SJSA1 (cell line): ENCODE measurements at regions not wholly inside any gene's neighbourhood (a gene's known extent, or its start where the extent isn't known, plus 50 kb on each side); places are given as distances from the start of the nearest gene placed in this dataset.

Experiments
- DNase-seq, 2 experiments: peaks; one replicate each; pipeline ENCODE4 v3.0.0-alpha.2; 2015 to 2020; ENCODE audit warnings: low spot score in 2 of 2, low read depth in 1 of 2
- H3K27ac ChIP-seq: fragments of 250-450 bp; sonication (Bioruptor Pico); 2 replicates; pipeline ENCODE4 v1.5.1; 2020; ENCODE audit warnings: mild to moderate bottlenecking, moderate library complexity
- H3K27me3 ChIP-seq: fragments of 250-450 bp; sonication (Bioruptor Pico); replicated peaks from 2 replicates; pipeline ENCODE4 v1.5.1; 2020; ENCODE audit warnings: mild to moderate bottlenecking, moderate library complexity
- H3K36me3 ChIP-seq: fragments of 250-450 bp; sonication (Bioruptor Pico); 2 replicates; pipeline ENCODE4 v1.5.1; 2020; ENCODE audit warnings: mild to moderate bottlenecking
- H3K4me1 ChIP-seq: fragments of 250-450 bp; sonication (Bioruptor Pico); replicated peaks from 2 replicates; pipeline ENCODE4 v1.6.1; 2021; ENCODE audit warnings: mild to moderate bottlenecking
- H3K4me3 ChIP-seq: fragments of 250-450 bp; sonication (Bioruptor Pico); 2 replicates; pipeline ENCODE4 v1.5.1; 2020; ENCODE audit warnings: mild to moderate bottlenecking
- H3K9me3 ChIP-seq: fragments of 250-450 bp; sonication (Bioruptor Pico); replicated peaks from 2 replicates; pipeline ENCODE4 v1.5.1; 2020; ENCODE audit warnings: mild to moderate bottlenecking

DNA sequence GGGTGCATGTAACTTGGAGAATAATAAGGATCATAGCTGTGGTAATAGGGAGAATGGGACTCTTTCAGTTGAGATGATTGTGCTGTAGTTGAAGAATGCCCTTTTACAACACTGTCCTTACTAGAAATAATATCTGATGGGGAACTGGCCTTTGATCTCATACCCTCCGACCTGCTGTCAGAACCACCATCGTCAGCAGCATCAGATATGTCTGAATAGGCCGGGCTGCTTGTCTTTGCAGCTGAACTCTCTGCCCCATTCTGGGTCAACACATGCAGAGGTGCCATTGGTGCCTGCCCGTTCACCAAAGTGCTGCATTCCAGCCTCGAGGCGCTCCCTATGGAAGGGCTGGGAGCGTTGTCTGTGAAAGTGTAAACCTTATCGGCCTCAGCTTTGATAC, 99.1 kb downstream of the ZNF608 start:
- Histone ChIP-seq H3K4me3 (no peak overlapping the region), H3K4me1 (peaks cover 40% of the 10 kb centered on the region), H3K27me3 (no peaks in the 10 kb centered on the region), H3K9me3 (no peaks in the 10 kb centered on the region), H3K36me3 (peaks cover 13% of the 10 kb centered on the region), H3K27ac (no peak overlapping the region)
- DNase-seq = no peak

DNA sequence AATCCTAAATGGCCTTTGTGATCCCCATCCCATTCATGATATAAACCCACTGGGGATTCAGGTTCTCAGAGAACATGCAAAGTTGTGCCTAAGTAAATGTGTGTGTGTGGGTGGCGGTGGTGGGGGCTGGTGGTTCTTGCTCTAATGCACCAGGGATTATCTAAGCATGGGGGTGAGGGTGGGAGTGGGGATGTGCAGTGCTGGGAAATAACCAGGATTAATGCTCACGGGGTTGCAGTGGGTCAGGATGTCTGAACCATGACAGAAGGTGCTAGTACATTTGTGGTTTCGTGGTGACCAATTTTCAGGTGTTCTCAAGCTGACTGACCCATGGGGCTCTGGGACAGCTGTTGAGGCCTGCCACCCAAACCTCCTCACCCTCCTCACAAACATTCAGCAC, 101.0 kb downstream of the ZNF608 start:
- Histone ChIP-seq H3K9me3 (no peaks in the 10 kb centered on the region), H3K4me3 (no peak overlapping the region), H3K4me1 (peaks cover 22% of the 10 kb centered on the region), H3K27ac (no peak overlapping the region), H3K27me3 (no peaks in the 10 kb centered on the region), H3K36me3 (peaks cover 21% of the 10 kb centered on the region)
- no peak for DNase-seq

DNA sequence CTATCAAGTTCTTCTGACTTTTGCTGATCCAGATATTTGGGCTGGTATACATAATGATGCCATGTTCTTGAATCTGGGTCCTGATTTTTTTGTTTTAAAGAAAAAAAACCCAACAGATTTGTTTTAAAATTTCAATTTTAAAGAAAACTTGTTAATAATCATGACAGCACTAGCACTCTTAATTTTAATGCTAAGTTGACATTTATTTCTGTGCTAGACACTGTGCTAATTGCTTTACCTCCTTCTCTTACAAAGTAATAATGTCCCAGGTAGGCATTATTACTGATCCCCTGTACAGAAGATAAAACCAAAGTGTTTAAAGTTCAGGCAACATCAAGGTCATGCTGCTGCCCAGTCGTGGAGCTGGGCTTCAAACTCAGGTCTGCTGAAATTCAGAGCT, 101.9 kb downstream of the ZNF608 start:
- H3K36me3 ChIP-seq = peaks cover 21% of the 10 kb centered on the region
- H3K4me1 ChIP-seq = peaks cover 14% of the 10 kb centered on the region
- no peaks in the 10 kb centered on the region for H3K9me3 ChIP-seq
- no peaks in the 10 kb centered on the region for H3K27me3 ChIP-seq
- DNase-seq = no peak
- no peak overlapping the region for H3K27ac ChIP-seq
- H3K4me3 ChIP-seq = no peak overlapping the region

DNA sequence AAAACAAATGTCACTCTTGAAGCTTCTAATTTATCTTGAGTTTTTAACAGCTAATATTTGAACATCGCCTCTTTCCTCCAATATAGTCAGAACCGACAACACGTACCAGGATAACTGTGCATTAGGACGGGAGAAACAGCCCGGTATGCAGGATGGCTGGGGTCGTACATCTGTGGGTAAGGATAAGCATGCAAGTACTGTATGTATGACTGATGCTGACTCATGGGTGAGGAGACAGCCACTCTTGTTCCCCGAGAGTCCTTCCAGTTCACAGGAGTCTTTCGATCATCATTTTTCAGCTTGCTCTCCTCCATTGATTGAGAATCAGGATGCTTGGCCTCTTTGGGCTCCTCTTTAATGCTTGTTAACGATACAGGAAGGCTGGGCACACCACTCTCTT, 102.3 kb downstream of the ZNF608 start:
- H3K9me3 ChIP-seq = no peaks in the 10 kb centered on the region
- H3K27me3 ChIP-seq = no peaks in the 10 kb centered on the region
- H3K27ac ChIP-seq = no peak overlapping the region
- DNase-seq = peak in 1 of 2 experiments; percentile 63
- peaks cover 21% of the 10 kb centered on the region for H3K36me3 ChIP-seq
- no peak overlapping the region for H3K4me3 ChIP-seq
- peaks cover 9% of the 10 kb centered on the region for H3K4me1 ChIP-seq

DNA sequence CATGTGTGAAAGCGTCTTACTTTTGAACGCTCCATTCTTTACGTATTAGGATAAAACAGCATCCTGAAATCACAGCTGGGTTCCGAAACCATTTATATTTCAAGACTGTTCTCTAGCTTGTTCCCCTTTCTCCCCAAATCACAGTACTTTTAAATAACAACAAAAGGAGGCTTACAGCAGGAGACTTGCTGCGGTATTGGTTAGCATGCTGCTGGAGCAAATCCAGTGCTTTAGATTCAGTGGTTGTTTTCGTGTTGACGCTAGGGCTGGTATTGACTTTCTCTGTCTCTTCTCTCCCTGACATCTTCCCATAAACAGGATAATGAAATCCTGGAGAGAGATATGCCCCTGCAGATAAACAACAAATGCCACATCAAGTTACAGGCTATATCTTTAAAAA, 103.1 kb downstream of the ZNF608 start:
- H3K4me3 ChIP-seq = no peak overlapping the region
- H3K27ac ChIP-seq = no peak overlapping the region
- H3K4me1 ChIP-seq = peaks cover 6% of the 10 kb centered on the region; the same call in 1 of the 2 replicates
- no peak for DNase-seq
- H3K27me3 ChIP-seq = no peaks in the 10 kb centered on the region
- peaks cover 19% of the 10 kb centered on the region for H3K36me3 ChIP-seq
- no peaks in the 10 kb centered on the region for H3K9me3 ChIP-seq

DNA sequence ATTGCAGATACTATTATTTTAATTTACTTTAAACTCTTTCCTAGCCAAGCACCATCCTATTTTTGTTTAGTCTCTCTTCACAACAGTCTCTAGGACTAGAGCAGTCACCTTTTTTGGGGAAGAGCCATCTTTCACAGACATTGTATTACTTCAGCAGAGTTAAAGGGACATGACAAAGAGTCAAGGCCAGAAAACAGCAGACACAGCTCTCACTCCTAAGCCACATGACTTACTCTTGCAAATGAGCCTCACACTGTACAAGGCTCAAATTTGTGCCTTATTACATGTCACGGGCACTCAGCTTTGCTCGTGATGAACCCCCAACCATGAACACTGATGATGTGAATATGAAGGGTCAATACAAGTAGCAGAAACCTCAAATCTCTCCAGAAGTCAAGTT, 104.3 kb downstream of the ZNF608 start:
- Histone ChIP-seq H3K4me3 (no peak overlapping the region), H3K27ac (no peak overlapping the region)

DNA sequence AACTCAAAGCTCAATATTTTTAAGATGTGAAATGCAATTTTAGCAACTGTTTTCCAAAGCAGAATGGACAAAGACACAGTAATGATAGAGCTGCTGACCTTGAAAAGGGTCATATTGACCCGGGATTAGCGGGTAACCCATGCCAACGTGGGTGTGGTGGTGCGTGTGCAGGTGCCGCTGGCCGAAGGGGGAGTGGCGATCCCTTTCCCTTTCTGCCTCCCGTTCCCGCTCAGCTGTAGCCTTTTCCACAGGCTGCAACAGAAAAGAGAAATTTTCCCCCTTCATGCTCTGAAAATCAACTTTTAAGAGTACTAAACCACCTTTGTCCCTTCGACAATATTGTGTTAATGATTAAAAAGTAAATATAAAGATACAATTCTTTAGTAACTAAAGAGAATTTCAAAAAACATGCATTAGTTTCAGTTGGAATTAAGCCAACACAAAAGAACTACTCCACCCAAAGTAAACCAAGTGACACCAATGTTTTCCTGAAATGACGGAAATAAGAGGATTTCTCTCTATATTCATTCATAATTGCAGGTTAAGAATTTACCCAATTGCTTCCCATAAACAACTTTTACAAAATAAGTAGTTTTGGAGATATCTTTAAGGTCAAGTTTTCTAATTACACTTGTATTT, 105.2 kb downstream of the ZNF608 start:
- DNase-seq = no peak
- no peak overlapping the region for H3K4me3 ChIP-seq
- H3K27ac ChIP-seq = no peak overlapping the region

More for the DNA sequence above, 104.3 kb downstream of the ZNF608 start:
- Histone ChIP-seq H3K9me3 (no peaks in the 10 kb centered on the region), H3K27me3 (no peaks in the 10 kb centered on the region), H3K4me1 (peaks cover 6% of the 10 kb centered on the region; the same call in 1 of the 2 replicates), H3K36me3 (peaks cover 19% of the 10 kb centered on the region)
- no peak for DNase-seq

DNA sequence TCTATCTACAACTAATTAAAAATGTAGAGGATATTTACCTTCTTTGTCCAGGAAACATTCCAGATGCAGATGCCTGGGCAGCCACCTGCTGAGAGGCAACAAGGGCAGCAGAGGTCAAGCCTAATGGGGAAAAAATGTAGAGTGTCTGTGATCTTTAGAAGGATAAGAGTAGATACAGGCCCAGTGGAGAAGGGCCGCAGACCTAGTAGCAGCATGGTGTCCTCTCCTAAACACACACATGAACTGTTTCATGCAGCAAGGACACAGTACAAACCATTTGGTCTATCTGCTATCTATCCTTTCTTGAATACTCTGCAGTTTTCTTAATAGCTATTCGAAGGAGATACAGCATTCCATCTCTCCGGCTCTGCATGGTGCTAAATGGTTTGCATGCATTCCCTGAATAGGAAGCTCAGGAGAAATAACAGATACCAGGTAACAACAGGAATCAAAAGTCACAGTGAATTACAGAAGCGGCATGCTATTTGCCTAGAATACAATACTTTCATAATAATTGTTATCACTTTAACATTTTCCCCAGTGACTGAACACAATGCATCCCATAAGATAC, 107.3 kb downstream of the ZNF608 start:
- H3K27ac ChIP-seq = no peak overlapping the region
- no peaks in the 10 kb centered on the region for H3K9me3 ChIP-seq
- peaks cover 19% of the 10 kb centered on the region for H3K4me1 ChIP-seq
- no peak for DNase-seq
- no peak overlapping the region for H3K4me3 ChIP-seq
- no peaks in the 10 kb centered on the region for H3K27me3 ChIP-seq
- peaks cover 19% of the 10 kb centered on the region for H3K36me3 ChIP-seq

More for the DNA sequence above, 105.2 kb downstream of the ZNF608 start:
- Histone ChIP-seq H3K27me3 (no peaks in the 10 kb centered on the region), H3K9me3 (no peaks in the 10 kb centered on the region), H3K36me3 (peaks cover 19% of the 10 kb centered on the region), H3K4me1 (peaks cover 6% of the 10 kb centered on the region; the same call in 1 of the 2 replicates)

DNA sequence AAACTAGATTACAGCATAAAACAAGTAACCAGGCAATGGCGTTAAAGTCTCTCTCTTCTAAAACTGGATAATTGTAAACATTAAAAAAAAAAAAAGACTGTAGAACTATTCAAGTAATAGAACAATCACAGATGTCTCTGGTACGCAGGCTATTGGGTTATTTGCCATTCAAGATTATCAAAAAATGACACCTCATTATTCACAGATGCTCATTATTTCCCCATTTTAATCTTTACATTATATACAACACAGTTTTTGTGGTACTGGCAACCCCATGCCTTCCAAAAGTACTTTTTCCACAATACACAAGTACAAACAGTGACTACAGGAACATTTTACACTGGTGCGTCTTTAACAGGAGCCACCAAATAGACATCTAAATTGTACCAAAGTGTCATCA, 109.4 kb downstream of the ZNF608 start:
- no peaks in the 10 kb centered on the region for H3K27me3 ChIP-seq
- 0 out of 2 replicates have a peak, but pooled peaks cover 2% of the 10 kb centered on the region for H3K9me3 ChIP-seq
- H3K4me1 ChIP-seq = peaks cover 30% of the 10 kb centered on the region
- H3K27ac ChIP-seq = no peak overlapping the region
- peaks cover 8% of the 10 kb centered on the region; the same call in 1 of the 2 replicates for H3K36me3 ChIP-seq
- no peak overlapping the region for H3K4me3 ChIP-seq
- DNase-seq = no peak

DNA sequence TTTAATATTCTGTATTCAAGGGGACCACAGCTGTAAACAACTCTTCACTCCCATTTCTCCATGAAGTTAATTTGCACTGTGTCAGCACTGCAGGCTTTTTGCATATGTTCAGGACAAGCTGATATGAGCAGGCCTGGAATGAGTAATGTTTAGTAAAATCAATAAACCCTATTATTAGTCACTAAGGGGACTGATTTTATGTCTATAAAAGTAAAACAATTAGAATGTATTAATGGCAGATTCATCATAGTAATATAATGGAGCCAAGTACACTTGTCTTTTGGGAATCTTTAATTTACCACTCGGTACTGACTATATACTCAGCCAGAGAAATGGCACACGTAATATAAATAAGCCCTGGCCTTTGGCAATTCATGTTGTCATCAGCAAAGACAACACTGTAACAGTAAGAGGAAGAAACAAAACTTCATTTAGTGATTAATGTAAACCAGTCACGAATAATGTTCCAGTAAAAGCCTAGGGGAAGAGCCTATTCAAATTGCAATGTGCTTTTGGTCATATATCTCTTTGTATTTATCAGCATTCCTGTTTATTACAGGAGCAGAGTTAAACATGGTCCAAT, 111.6 kb downstream of the ZNF608 start:
- Histone ChIP-seq H3K4me3 (no peak overlapping the region), H3K4me1 (peaks cover 52% of the 10 kb centered on the region), H3K36me3 (no peaks in the 10 kb centered on the region; the same call in 1 of the 2 replicates), H3K9me3 (0 out of 2 replicates have a peak, but pooled peaks cover 2% of the 10 kb centered on the region), H3K27me3 (no peaks in the 10 kb centered on the region), H3K27ac (peak overlapping the region; percentile 68)
- peak in 1 of 2 experiments; percentile 79 for DNase-seq

DNA sequence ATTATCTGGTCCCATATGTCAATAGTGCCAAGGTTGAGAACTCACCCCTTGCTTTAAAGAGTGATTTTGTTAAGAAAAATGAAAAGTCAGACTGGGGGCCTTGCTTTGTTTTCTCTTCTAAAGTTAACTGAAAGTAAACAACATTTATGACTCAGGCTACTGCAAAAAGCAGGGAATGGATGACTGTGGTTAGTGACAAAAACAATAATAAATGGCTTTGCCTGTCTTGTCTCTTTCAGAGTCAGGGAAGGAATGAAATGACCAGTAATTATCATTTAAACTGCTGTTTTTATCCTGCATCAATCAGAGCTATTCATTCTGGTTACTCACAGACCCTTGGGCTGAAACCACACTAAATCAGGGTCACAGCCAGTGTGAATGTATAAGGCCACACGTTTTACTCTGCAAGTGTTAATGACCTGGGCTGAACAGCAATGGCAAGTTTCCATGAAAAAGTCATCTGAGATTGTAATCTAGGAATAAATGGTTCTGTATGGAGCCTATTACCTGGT, 112.2 kb downstream of the ZNF608 start:
- DNase-seq = peak in 1 of 2 experiments; percentile 95
- H3K4me3 ChIP-seq = no peak overlapping the region
- 0 out of 2 replicates have a peak, but pooled peaks cover 2% of the 10 kb centered on the region for H3K9me3 ChIP-seq
- peaks cover 57% of the 10 kb centered on the region for H3K4me1 ChIP-seq
- no peaks in the 10 kb centered on the region; the same call in 1 of the 2 replicates for H3K36me3 ChIP-seq
- no peaks in the 10 kb centered on the region for H3K27me3 ChIP-seq
- peak overlapping the region; percentile 68 for H3K27ac ChIP-seq

DNA sequence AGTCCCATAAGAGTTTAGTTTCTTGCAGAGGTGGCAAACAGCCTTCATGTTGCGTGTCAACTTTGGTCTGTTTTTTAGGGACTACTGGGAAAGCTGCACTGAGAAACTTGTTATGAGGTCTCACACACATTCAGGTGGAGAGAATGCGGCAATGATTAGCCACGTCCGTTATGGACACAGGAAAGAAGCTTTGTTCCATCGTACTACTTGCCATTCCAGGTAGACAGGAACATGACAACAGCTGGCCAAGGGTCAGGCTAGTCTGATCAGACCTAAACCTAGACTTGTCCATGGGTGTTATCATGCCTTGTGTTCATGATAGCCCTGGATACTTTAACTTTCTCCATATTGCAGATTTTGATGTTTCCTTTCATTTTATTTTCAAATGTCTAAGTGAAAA, 113.2 kb downstream of the ZNF608 start:
- H3K9me3 ChIP-seq = 0 out of 2 replicates have a peak, but pooled peaks cover 2% of the 10 kb centered on the region
- no peak overlapping the region for H3K4me3 ChIP-seq
- no peaks in the 10 kb centered on the region; the same call in 1 of the 2 replicates for H3K36me3 ChIP-seq
- no peak overlapping the region; the same call in 1 of the 2 replicates for H3K27ac ChIP-seq
- no peak for DNase-seq
- no peaks in the 10 kb centered on the region for H3K27me3 ChIP-seq
- H3K4me1 ChIP-seq = peaks cover 68% of the 10 kb centered on the region

DNA sequence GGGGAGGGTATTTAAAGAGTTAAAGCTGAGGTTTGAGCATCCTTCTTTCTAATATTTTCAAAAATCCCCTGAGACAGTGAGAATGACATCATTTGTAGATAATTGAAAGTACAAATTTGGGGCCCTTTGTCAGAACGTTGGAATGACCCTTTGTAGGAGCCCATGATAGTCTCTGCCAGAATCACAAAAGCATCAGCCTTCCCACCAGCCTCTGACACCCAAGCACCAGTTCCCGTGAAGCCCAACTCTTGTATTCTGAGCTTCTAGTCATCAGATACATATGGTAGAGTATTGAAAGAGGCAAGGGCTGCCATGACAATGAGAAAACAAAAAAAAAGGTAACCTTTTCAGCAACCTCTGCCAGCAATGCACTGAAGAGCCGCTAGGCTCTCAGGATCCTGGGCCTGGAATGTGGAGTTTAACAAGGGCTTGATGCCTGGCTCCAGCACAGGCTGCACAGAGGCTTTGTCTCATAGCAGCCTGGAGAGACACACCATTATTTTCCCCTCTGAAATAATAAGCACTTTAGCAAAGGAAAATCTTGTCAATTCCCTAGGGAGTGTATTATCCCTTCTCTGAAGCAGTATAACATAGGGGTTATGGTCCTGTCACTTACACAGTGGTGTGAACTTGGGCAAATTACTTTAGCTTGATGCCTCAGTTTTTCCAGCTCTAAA, 114.4 kb downstream of the ZNF608 start:
- Histone ChIP-seq H3K4me1 (peaks cover 72% of the 10 kb centered on the region), H3K9me3 (0 out of 2 replicates have a peak, but pooled peaks cover 2% of the 10 kb centered on the region), H3K27me3 (no peaks in the 10 kb centered on the region), H3K36me3 (no peaks in the 10 kb centered on the region; the same call in 1 of the 2 replicates), H3K4me3 (no peak overlapping the region), H3K27ac (no peak overlapping the region)
- DNase-seq = no peak
